HG03521 (cell line): ENCODE measurements at regions not wholly inside any gene's neighbourhood (a gene's known extent, or its start where the extent isn't known, plus 50 kb on each side); places are given as distances from the start of the nearest gene placed in this dataset.

Experiments
- ATAC-seq: cut with Tn5 transposase; IDR thresholded peaks from one replicate; pipeline ENCODE4 v1.9.1; 2021; ENCODE audit warnings: mild to moderate bottlenecking, moderate library complexity; ENCODE audit not compliant: unreplicated experiment

DNA sequence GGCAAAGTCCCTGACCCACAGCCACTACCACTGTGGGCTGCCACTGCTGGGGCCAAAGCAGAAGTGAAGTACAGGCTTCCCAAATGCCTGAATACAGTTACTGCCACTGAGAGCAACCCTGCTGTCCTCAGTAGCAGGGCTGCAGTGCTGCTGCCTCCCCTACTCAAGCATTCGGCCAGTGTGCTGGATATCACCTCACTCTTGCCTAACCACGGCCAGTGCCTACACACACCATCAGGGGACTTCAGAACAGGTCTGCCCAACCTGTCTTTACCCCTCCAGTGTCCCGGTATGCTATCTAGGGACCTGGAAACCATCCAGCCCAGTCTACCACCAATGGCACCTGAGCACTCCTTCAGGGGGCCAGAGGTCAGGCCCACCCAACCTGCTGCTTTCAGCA lies 261.5 kb upstream of the COL8A1 start:
- ATAC-seq, result no peak

DNA sequence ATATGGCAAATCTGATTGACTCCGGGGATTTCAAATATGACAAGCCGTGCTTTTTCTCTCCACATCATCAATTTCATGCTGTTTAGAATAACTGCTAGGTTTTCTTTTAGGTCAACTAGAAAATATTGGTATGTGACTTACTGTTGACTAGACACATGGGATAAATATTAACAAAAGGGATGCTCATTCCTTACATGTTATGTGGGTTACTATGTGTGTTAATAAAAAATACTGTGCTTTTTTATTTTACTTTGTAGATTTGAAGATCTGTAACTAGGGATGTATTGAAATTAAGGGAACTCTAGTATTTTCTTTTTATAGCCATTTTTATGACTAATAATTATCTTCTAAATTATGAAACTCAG lies 264.6 kb upstream of the COL8A1 start:
- ATAC-seq, result no peak

DNA sequence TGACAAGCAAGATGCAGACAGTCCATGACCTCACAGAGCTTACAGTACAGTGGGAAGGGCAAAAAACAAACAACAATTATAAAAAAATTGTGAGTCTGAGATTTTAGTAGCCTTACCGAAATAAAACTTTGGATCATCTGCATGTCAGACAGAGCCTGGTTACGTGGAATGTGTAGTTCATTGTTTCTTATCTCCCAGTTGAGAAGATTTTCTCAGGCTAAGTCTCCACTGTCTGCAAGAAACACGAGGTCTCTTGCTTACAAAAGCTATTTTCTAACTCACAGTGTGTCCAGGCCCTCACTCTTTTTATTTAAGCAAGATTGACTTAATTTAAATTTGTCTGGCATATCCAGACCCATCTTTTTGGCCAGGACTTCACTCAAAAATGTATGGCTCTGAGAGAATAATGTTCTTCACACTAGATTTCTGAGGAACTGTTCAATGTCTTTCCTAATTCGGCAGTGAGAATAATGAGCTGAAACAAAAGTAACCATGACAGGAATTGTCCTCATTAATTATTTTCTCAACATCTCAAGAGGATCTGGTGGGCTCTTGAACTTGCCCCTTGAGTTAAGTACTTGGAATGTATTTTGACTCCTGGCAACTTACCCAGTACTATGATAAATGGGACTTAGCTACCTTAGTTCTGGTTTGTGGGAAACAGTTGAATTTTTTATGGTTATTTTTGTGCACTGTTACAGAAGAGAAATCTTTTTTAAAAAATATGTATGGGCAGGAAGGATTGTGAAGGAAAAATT lies 265.1 kb upstream of the COL8A1 start:
- no peak for ATAC-seq

- ATAC-seq, result no peak
These were observed 271.5 kb upstream of the COL8A1 start for GRCh38 chr3:99366663-99367429.

GRCh38 chr3:99365979-99366378 lies 272.4 kb upstream of the COL8A1 start:
- no peak for ATAC-seq

- no peak for ATAC-seq
These were observed 273.0 kb upstream of the COL8A1 start for GRCh38 chr3:99365396-99365795.

- no peak for ATAC-seq
These were observed 281.3 kb upstream of the COL8A1 start for GRCh38 chr3:99357131-99357530.

DNA sequence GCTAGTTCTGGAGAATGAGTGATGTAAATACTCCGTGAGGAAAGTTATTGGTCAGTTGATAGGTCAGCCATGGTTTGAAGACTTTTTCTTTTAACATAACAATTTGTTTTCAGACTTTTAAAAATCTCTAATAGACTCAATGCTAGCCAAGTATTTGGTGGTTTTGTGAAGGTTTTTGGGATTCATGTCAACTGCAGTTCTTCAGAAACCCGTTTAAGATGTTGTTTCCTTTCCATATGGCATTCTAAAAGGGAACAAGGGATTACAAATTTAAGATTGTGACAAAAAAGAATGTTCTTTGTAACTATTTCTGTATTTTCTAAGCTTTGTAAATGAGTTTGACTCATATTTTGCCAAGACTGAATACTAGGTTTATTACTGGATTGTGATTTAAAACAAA lies 281.7 kb upstream of the COL8A1 start:
- ATAC-seq, result no peak

DNA sequence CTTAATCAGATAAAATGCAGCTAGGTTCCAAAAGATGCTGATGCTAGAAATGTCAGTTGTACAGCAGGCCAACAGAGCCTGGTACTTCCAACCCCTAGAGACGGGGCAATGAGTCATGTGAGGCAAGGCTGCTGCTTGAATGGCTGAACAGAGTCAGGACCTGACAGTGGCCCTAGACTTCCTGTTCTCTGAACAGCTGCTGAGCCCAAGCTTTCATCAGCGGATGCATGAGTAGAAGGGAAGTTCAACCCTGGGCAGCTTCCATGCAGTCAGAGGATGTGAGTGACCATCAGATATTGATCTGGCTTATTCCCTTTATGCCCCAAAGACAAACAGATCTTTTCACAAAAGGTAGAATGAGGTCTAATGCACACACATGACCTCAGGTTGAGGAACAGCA lies 282.9 kb upstream of the COL8A1 start:
- no peak for ATAC-seq

DNA sequence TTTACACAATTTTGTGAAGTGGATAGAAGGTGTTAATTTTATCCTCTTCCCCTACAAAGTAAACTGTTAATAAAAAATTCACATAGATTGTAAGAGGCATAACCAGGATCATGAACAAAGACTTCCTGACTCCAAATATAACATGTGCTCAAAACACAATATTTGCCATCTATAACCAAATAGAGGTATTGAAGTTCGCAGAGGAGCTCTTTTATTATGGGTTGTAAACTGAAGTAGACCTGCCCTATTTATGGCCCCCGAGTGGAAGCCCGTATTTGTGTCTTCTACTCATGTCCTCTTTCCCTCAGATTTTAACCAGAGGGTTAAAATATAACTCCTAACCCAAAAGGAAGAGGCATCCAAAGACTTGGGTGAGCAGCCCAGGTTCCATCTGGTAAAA lies 285.6 kb upstream of the COL8A1 start:
- ATAC-seq, result no peak

GRCh38 chr3:99351122-99351521 lies 287.3 kb upstream of the COL8A1 start:
- no peak for ATAC-seq

DNA sequence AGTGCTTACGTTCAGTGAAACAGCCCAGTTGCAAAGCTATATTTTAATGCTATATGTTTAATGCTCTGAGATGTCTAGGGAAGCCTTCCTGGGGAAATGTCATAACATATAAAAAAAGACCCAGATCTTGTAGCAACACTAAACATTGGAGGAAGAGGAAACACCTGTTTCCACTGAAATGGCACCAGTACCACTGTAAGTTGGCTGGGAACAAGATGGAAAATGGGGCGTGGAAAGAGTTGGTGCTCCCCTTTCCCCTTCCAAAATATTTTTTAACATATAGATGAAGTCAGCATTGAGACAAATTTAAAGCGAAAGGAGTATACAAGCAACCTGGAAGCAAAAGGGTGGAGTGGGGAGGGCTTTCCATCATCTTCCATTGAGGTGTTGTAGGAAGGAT lies 289.9 kb upstream of the COL8A1 start:
- ATAC-seq, result no peak

DNA sequence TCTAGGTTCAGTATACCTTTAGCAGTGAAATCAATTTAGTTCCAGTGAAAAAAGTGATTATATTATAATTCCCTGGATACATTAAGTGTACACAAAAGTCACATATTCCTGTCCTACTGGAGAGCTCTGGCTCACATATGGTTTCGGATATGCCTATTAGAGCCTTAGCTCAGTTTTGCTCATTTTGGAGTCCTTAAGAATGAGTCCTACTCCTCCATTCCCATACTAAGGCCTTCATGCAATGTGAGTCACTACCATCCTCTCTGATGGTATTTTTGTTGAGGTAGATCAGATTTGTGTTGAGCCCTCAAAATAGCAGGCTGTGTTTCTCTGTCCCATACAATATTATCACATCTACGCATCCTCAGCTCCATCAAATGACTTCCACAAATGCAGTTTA lies 294.2 kb upstream of the COL8A1 start:
- ATAC-seq, result no peak

DNA sequence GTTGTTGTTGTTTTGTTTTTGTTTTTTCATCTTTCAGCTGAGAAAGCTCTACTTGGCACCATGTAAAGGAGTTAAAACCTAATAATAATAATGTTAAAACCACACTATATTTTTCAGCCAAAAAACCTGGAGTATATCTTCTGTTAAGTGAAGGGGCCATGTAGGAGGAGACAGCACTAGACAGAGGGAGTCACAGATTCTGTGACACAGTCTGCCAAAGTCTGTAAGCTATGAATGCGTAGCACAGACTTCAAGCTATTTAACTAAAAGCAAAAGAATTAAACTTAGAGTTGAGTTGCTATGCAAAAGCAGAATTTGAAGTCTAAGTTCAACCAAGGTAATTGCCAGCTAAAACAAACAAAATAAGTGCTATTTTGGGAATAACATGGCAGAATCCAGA lies 296.0 kb upstream of the COL8A1 start:
- no peak for ATAC-seq

DNA sequence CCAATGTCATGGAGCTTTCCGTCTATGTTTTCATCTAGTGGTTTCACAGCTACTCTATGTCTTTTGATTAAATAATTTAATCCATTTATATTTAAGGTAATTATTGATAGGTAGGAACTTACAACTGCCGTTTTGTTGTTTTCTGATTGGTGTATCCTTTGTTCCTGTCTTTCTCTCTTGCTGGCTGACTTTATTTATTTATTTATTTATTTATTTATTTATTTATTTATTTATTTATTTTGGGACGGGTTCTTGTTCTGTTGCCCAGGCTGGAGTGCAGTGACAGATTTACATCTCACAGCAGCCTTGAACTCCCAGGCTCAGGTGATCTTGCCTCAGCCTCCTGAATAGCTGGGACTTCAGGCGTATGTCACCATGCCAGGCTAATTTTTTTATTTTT lies 299.2 kb upstream of the COL8A1 start:
- no peak for ATAC-seq

DNA sequence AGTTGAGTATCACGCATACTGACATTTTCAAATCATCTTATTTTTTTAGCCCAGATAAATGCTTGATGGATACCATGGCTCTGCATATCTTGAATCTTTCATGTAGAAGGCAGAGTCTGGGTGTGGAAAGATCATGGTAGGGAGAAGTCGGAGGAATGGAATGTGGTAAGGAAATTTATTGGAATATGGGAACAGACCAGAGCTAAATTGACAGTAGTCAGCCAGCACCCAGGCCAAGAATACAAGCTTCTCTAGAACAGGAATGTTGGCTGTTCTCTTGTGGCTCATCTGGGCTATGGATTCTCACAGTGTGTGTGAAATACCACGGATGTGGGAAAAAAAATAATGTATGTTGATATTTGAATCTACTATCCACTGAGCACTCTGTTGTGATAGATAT lies 305.7 kb upstream of the COL8A1 start:
- no peak for ATAC-seq

GRCh38 chr3:99332276-99332675 lies 306.1 kb upstream of the COL8A1 start:
- ATAC-seq, result no peak

GRCh38 chr3:99330924-99331532 lies 307.4 kb upstream of the COL8A1 start:
- ATAC-seq, result no peak

DNA sequence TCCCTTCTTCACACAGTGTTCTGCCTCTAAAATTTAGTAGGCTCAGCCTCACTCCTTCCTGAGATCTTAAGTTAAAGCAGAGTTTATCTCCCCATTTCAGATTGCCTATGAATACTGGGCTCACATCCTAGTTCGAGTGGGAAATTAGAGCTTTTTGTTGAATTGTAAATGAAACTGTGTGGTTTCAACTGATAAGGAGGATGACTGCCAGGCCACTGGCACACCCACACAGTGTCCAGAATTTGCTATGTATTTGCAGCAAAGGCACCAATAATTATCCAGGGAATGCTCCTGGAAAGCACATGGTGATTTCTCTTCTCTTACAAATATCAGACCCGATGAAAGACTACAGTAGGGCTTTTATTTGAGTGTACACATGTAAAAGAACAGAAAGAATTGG lies 308.1 kb upstream of the COL8A1 start:
- no peak for ATAC-seq

DNA sequence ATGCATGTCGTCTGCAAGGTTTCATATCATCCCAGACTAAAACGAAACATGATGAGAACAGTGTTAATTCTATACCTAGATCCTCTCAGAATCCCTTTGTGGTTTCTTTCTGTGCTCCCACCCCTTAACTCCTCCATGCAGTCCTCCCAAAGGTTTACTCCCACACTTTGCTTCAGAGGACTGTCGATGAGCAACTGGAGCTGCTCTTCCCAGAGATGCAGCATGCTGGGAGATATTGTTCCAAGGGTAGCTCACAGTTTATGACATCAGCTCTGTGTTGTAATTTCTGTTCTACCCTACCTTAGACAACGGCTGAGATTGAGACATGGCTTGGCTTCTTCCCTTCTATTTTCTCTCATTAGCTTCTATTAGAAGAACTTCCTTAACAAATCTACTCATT lies 313.0 kb upstream of the COL8A1 start:
- ATAC-seq, result no peak

GRCh38 chr3:99324636-99325203 lies 313.7 kb upstream of the COL8A1 start:
- no peak for ATAC-seq

DNA sequence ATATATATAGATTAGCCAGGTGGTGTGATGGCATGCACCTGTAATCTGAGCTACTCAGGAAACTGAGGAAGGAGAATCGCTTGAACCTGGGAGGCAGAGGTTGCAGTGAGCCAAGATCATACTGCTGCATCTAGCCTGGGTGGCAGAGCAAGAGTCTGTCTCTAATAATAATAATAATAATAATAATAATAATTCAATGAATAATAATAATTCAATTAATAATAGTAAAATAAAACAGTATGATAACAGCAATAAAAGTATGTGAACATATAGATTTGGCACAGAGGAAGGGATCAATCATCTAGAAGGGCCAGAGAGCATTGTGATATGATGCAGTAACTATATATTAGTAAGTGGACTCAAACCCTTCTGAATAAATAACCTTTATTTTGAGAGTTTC lies 314.5 kb upstream of the COL8A1 start:
- no peak for ATAC-seq
